ENCODE measurements at regions not wholly inside any gene's neighbourhood (a gene's known extent, or its start where the extent isn't known, plus 50 kb on each side); places are given as distances from the start of the nearest gene placed in this dataset.

- TF ChIP-seq, protein P1, sequence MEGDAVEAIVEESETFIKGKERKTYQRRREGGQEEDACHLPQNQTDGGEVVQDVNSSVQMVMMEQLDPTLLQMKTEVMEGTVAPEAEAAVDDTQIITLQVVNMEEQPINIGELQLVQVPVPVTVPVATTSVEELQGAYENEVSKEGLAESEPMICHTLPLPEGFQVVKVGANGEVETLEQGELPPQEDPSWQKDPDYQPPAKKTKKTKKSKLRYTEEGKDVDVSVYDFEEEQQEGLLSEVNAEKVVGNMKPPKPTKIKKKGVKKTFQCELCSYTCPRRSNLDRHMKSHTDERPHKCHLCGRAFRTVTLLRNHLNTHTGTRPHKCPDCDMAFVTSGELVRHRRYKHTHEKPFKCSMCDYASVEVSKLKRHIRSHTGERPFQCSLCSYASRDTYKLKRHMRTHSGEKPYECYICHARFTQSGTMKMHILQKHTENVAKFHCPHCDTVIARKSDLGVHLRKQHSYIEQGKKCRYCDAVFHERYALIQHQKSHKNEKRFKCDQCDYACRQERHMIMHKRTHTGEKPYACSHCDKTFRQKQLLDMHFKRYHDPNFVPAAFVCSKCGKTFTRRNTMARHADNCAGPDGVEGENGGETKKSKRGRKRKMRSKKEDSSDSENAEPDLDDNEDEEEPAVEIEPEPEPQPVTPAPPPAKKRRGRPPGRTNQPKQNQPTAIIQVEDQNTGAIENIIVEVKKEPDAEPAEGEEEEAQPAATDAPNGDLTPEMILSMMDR (IDR thresholded peaks at IDR 0.05) = no peak
- TF ChIP-seq POLR2A (IDR thresholded peaks at IDR 0.05) = no peak
Measured at GRCh38 chr12:60021235-60021634, 425.4 kb downstream of the SLC16A7 start.

Data from right lobe of liver (tissue), 4 donors.